Common myeloid progenitor, CD34-positive (primary cell): ENCODE measurements at regions not wholly inside any gene's neighbourhood (a gene's known extent, or its start where the extent isn't known, plus 50 kb on each side); places are given as distances from the start of the nearest gene placed in this dataset.

ENCODE experiments used
- CTCF ChIA-PET: fragments of 350-600 bp; sonication (Branson Sonifier 250); formaldehyde crosslinking; loops from one replicate; lab custom pipeline; 2021; ENCODE audit warnings: antibody characterized with exemption; lab: Charles Lee
- POLR2A ChIA-PET: fragments of 350-600 bp; sonication (Branson Sonifier 250); formaldehyde crosslinking; loops from one replicate; lab custom pipeline; 2021; ENCODE audit warnings: antibody characterized with exemption; lab: Charles Lee
- DNase-seq, 3 donors: peaks; one replicate each; pipeline versions ENCODE4 v3.0.0 to v3.0.0-alpha.2; 2013
- H3K27ac ChIP-seq, 2 experiments: 1 replicate in 1 of 2; 2 replicates in 1 of 2; pipeline ENCODE4 v1.7.0; 2013; ENCODE audit warnings: inconsistent platforms in 2 of 2, low read length in 2 of 2, mild to moderate bottlenecking in 2 of 2, low read depth in 1 of 2, moderate library complexity in 1 of 2; ENCODE audit not compliant: severe bottlenecking in 2 of 2, insufficient read depth in 1 of 2, poor library complexity in 1 of 2
- H3K27me3 ChIP-seq, 5 experiments: replicated peaks in 2 of 5; 1 replicate in 3 of 5; 2 replicates in 2 of 5; pipeline versions ENCODE4 v1.6.1 to v1.7.0; 2013; ENCODE audit warnings: low read length in 4 of 5, mild to moderate bottlenecking in 2 of 5, moderate library complexity in 2 of 5, inconsistent platforms in 1 of 5; ENCODE audit not compliant: insufficient read depth in 5 of 5, control insufficient read depth in 4 of 5
- H3K36me3 ChIP-seq, 4 experiments: 1 replicate in 2 of 4; 2 replicates in 2 of 4; pipeline versions ENCODE4 v1.6.1 to v1.7.0; 2013; ENCODE audit warnings: low read length in 3 of 4, control low read depth in 1 of 4, mild to moderate bottlenecking in 1 of 4; ENCODE audit not compliant: control insufficient read depth in 4 of 4, insufficient read depth in 4 of 4
- H3K4me1 ChIP-seq, 4 experiments: 1 replicate in 3 of 4; 2 replicates in 1 of 4; pipeline versions ENCODE4 v1.6.1 to v1.7.1; 2013; ENCODE audit warnings: low read length in 3 of 4, mild to moderate bottlenecking in 3 of 4, control low read depth in 1 of 4, inconsistent platforms in 1 of 4, moderate library complexity in 1 of 4; ENCODE audit not compliant: control insufficient read depth in 4 of 4, insufficient read depth in 4 of 4; ENCODE audit errors: control extremely low read depth in 1 of 4
- H3K4me3 ChIP-seq, 7 experiments: 1 replicate in 4 of 7; 2 replicates in 3 of 7; pipeline versions ENCODE4 v1.5.1 to v1.7.0; 2013; ENCODE audit warnings: mild to moderate bottlenecking in 7 of 7, low read length in 6 of 7, moderate library complexity in 6 of 7, inconsistent platforms in 2 of 7, low read depth in 2 of 7, control low read depth in 1 of 7; ENCODE audit not compliant: insufficient read depth in 4 of 7, control insufficient read depth in 1 of 7; ENCODE audit errors: extremely low read depth in 1 of 7
- H3K9me3 ChIP-seq, 5 experiments: 1 replicate in 4 of 5; 2 replicates in 1 of 5; pipeline versions ENCODE4 v1.6.1 to v1.7.1; 2013; ENCODE audit warnings: low read length in 4 of 5, mild to moderate bottlenecking in 2 of 5, inconsistent platforms in 1 of 5, low read depth in 1 of 5, moderate library complexity in 1 of 5; ENCODE audit not compliant: control insufficient read depth in 4 of 5, insufficient read depth in 2 of 5; ENCODE audit errors: control extremely low read depth in 1 of 5
- WGBS: methylation state at CpG from one replicate; pipeline ENCODE4 v1.1.5; 2013; ENCODE audit not compliant: insufficient coverage; 5-methylcytosine and 5-hydroxymethylcytosine counted together

GRCh38 chr6:3524456-3524855 lies 67.6 kb upstream of the SLC22A23 start:
- H3K27me3 ChIP-seq, result no peaks in the 10 kb centered on the region
- no peak for DNase-seq
- H3K36me3 ChIP-seq, result no peaks in the 10 kb centered on the region
- POLR2A ChIA-PET, result no interaction called here
- no peak overlapping the region for H3K4me3 ChIP-seq
- H3K4me1 ChIP-seq, result no peaks in the 10 kb centered on the region
- CTCF ChIA-PET, result no interaction called here
- H3K27ac ChIP-seq, result no peak overlapping the region
- H3K9me3 ChIP-seq, result no peaks in the 10 kb centered on the region
- 100% methylated on average over 1 of the region's 2 CpGs for WGBS

GRCh38 chr6:3523966-3524365 lies 67.1 kb upstream of the SLC22A23 start:
- ChIA-PET POLR2A (no interaction called here), CTCF (no interaction called here)
- Histone ChIP-seq H3K4me3 (no peak overlapping the region), H3K4me1 (no peaks in the 10 kb centered on the region), H3K27ac (no peak overlapping the region), H3K27me3 (no peaks in the 10 kb centered on the region), H3K36me3 (no peaks in the 10 kb centered on the region), H3K9me3 (no peaks in the 10 kb centered on the region)
- no peak for DNase-seq
- WGBS, result 96% methylated on average over 6 of the region's 7 CpGs

GRCh38 chr6:3523271-3523670 lies 66.4 kb upstream of the SLC22A23 start:
- H3K27me3 ChIP-seq, result peaks cover 0 to 1% (median 0%) of the 10 kb centered on the region in 5 experiments
- H3K36me3 ChIP-seq, result no peaks in the 10 kb centered on the region
- ChIA-PET CTCF (no interaction called here), POLR2A (no interaction called here)
- no peak for DNase-seq
- 93% methylated on average over 5 of the region's 5 CpGs for WGBS
- H3K9me3 ChIP-seq, result no peaks in the 10 kb centered on the region
- H3K4me3 ChIP-seq, result no peak overlapping the region
- no peaks in the 10 kb centered on the region for H3K4me1 ChIP-seq
- H3K27ac ChIP-seq, result no peak overlapping the region

- no peaks in the 10 kb centered on the region for H3K4me1 ChIP-seq
- DNase-seq, result no peak
- H3K27ac ChIP-seq, result no peak overlapping the region
- WGBS, result 94% methylated on average over 4 of the region's 7 CpGs
- ChIA-PET POLR2A (no interaction called here), CTCF (no interaction called here)
- H3K9me3 ChIP-seq, result no peaks in the 10 kb centered on the region
- peaks cover 0 to 1% (median 0%) of the 10 kb centered on the region in 5 experiments for H3K27me3 ChIP-seq
- no peak overlapping the region for H3K4me3 ChIP-seq
- H3K36me3 ChIP-seq, result no peaks in the 10 kb centered on the region
Measured at GRCh38 chr6:3522561-3523260, 65.9 kb upstream of the SLC22A23 start.

- H3K27me3 ChIP-seq, result peaks cover 0 to 1% (median 0%) of the 10 kb centered on the region in 5 experiments
- no peak for DNase-seq
- no peaks in the 10 kb centered on the region for H3K4me1 ChIP-seq
- H3K4me3 ChIP-seq, result no peak overlapping the region
- no peaks in the 10 kb centered on the region for H3K36me3 ChIP-seq
- H3K9me3 ChIP-seq, result no peaks in the 10 kb centered on the region
- CTCF ChIA-PET, result interaction anchor here (1.0 to 1.2 kb wide), 2 partner anchors 11 to 21 kb away, joined by 3 read pairs; no protein-coding TSS in a partner anchor
- POLR2A ChIA-PET, result no interaction called here
- H3K27ac ChIP-seq, result no peak overlapping the region
- 97% methylated on average over 6 of the region's 10 CpGs for WGBS
Measured at GRCh38 chr6:3520281-3521230, 63.7 kb upstream of the SLC22A23 start.

- Histone ChIP-seq H3K4me1 (no peaks in the 10 kb centered on the region), H3K27ac (no peak overlapping the region), H3K4me3 (no peak overlapping the region), H3K27me3 (peaks cover 0 to 1% (median 0%) of the 10 kb centered on the region in 5 experiments), H3K9me3 (no peaks in the 10 kb centered on the region), H3K36me3 (no peaks in the 10 kb centered on the region)
- ChIA-PET CTCF (interaction anchor here (1.1 kb wide), 1 partner anchor 17 kb away, joined by 4 read pairs; no protein-coding TSS in a partner anchor), POLR2A (no interaction called here)
- 95% methylated on average over 13 of the region's 15 CpGs for WGBS
- no peak for DNase-seq
Measured at GRCh38 chr6:3518356-3519190, 61.7 kb upstream of the SLC22A23 start.
